CD4-positive, alpha-beta memory T cell (primary cell): ENCODE measurements at regions not wholly inside any gene's neighbourhood (a gene's known extent, or its start where the extent isn't known, plus 50 kb on each side); places are given as distances from the start of the nearest gene placed in this dataset.

Experiments
- CTCF ChIA-PET: fragments of 350-600 bp; sonication (Branson Sonifier 250); formaldehyde crosslinking; loops from one replicate; lab custom pipeline; 2021; ENCODE audit warnings: inconsistent platforms; ENCODE audit not compliant: partially characterized antibody; lab: Charles Lee
- POLR2A ChIA-PET: fragments of 350-600 bp; sonication (Branson Sonifier 250); formaldehyde crosslinking; loops from one replicate; lab custom pipeline; 2021; ENCODE audit not compliant: partially characterized antibody; lab: Charles Lee
- DNase-seq, 5 donors: peaks; one replicate each; pipeline versions ENCODE4 v3.0.0 to v3.0.0-alpha.2; 2020 to 2022; ENCODE audit warnings: mixed read lengths in 1 of 5
- H3K27ac ChIP-seq: one replicate; pipeline ENCODE4 v1.7.0; 2013; ENCODE audit warnings: low read depth, low read length
- H3K27me3 ChIP-seq: 2 replicates; pipeline ENCODE4 v1.7.0; 2013; ENCODE audit warnings: mild to moderate bottlenecking, low read length, moderate library complexity; ENCODE audit not compliant: insufficient read depth
- H3K36me3 ChIP-seq: 2 replicates; pipeline ENCODE4 v1.7.0; 2013; ENCODE audit warnings: mild to moderate bottlenecking, low read length, moderate library complexity; ENCODE audit not compliant: insufficient read depth
- H3K4me1 ChIP-seq: 2 replicates; pipeline ENCODE4 v1.7.0; 2013; ENCODE audit warnings: mild to moderate bottlenecking, low read length, moderate library complexity; ENCODE audit not compliant: insufficient read depth
- H3K4me3 ChIP-seq, 2 donors: one replicate each; pipeline ENCODE4 v1.7.0; 2013; ENCODE audit warnings: low read length in 2 of 2, mild to moderate bottlenecking in 1 of 2
- H3K9me3 ChIP-seq, 2 donors: one replicate each; pipeline ENCODE4 v1.7.0; 2013; ENCODE audit warnings: low read length in 2 of 2, control low read depth in 1 of 2; ENCODE audit not compliant: control insufficient read depth in 1 of 2
- H3K27ac Mint-ChIP-seq, 7 donors: one replicate each; pipeline ENCODE4 v1.8.0; 2020 to 2021; ENCODE audit warnings: mixed read lengths in 7 of 7, mild to moderate bottlenecking in 6 of 7, inconsistent platforms in 3 of 7, moderate library complexity in 3 of 7
- H3K27me3 Mint-ChIP-seq, 2 donors: one replicate each; pipeline ENCODE4 v1.8.0; 2020 to 2021; ENCODE audit warnings: mixed read lengths in 2 of 2
- H3K36me3 Mint-ChIP-seq, 2 donors: one replicate each; pipeline ENCODE4 v1.8.0; 2020 to 2021; ENCODE audit warnings: mixed read lengths in 2 of 2, inconsistent platforms in 1 of 2, mild to moderate bottlenecking in 1 of 2
- H3K4me1 Mint-ChIP-seq, 4 donors: one replicate each; pipeline ENCODE4 v1.8.0; 2020 to 2021; ENCODE audit warnings: mixed read lengths in 4 of 4, mild to moderate bottlenecking in 1 of 4
- H3K4me3 Mint-ChIP-seq, 8 donors: one replicate each; pipeline ENCODE4 v1.8.0; 2020 to 2021; ENCODE audit warnings: mixed read lengths in 8 of 8, mild to moderate bottlenecking in 7 of 8, moderate library complexity in 6 of 8, inconsistent platforms in 3 of 8
- H3K9me3 Mint-ChIP-seq, 8 donors: one replicate each; pipeline ENCODE4 v1.8.0; 2020 to 2021; ENCODE audit warnings: mixed read lengths in 8 of 8, mild to moderate bottlenecking in 5 of 8, inconsistent platforms in 3 of 8, moderate library complexity in 1 of 8
- intact Hi-C: fragments of 100-400 bp; cut with micrococcal nuclease; formaldehyde crosslinking; loops from one replicate; pipeline ENCODE4 v1.15.1; 2023

GRCh38 chr18:33805592-33805991 lies 227.6 kb downstream of the ASXL3 start:
- H3K36me3 ChIP-seq = no peaks in the 10 kb centered on the region
- no peak for DNase-seq
- no peak overlapping the region for H3K27ac ChIP-seq
- no peaks in the 10 kb centered on the region for H3K4me1 ChIP-seq
- no peak overlapping the region for H3K4me3 ChIP-seq
- ChIA-PET POLR2A (no interaction called here), CTCF (no interaction called here)
- intact Hi-C loops = no loop called here
- H3K27me3 ChIP-seq = no peaks in the 10 kb centered on the region
- H3K9me3 ChIP-seq = no peaks in the 10 kb centered on the region
- H3K36me3 Mint-ChIP-seq = peaks cover 0 to 4% of the 10 kb centered on the region in 2 donors
- H3K9me3 Mint-ChIP-seq = peaks cover 0 to 16% (median 5%) of the 10 kb centered on the region in 8 donors
- no peak overlapping the region for H3K4me3 Mint-ChIP-seq
- no peaks in the 10 kb centered on the region for H3K27me3 Mint-ChIP-seq
- H3K4me1 Mint-ChIP-seq = no peaks in the 10 kb centered on the region
- no peak overlapping the region for H3K27ac Mint-ChIP-seq

- H3K4me1 Mint-ChIP-seq = no peaks in the 10 kb centered on the region
- Histone ChIP-seq H3K27me3 (no peaks in the 10 kb centered on the region), H3K27ac (no peak overlapping the region), H3K4me3 (no peak overlapping the region), H3K9me3 (no peaks in the 10 kb centered on the region), H3K36me3 (no peaks in the 10 kb centered on the region), H3K4me1 (no peaks in the 10 kb centered on the region)
- peaks cover 0 to 10% (median under 1%) of the 10 kb centered on the region in 8 donors for H3K9me3 Mint-ChIP-seq
- intact Hi-C loops = no loop called here
- ChIA-PET POLR2A (no interaction called here), CTCF (no interaction called here)
- H3K27me3 Mint-ChIP-seq = no peaks in the 10 kb centered on the region
- no peak overlapping the region for H3K27ac Mint-ChIP-seq
- H3K4me3 Mint-ChIP-seq = no peak overlapping the region
- no peak for DNase-seq
- H3K36me3 Mint-ChIP-seq = peaks cover 0 to 4% of the 10 kb centered on the region in 2 donors
Observed at GRCh38 chr18:33804258-33804657, 226.2 kb downstream of the ASXL3 start.

GRCh38 chr18:33803636-33804035 lies 225.6 kb downstream of the ASXL3 start:
- Histone ChIP-seq H3K27ac (no peak overlapping the region), H3K4me3 (no peak overlapping the region), H3K27me3 (no peaks in the 10 kb centered on the region), H3K9me3 (no peaks in the 10 kb centered on the region), H3K36me3 (no peaks in the 10 kb centered on the region), H3K4me1 (no peaks in the 10 kb centered on the region)
- intact Hi-C loops = no loop called here
- Mint-ChIP-seq H3K36me3 (peaks cover 0 to 4% of the 10 kb centered on the region in 2 donors), H3K27me3 (no peaks in the 10 kb centered on the region), H3K4me1 (no peaks in the 10 kb centered on the region), H3K4me3 (no peak overlapping the region), H3K9me3 (peaks cover 0 to 7% (median 0%) of the 10 kb centered on the region in 8 donors), H3K27ac (no peak overlapping the region)
- POLR2A ChIA-PET = no interaction called here
- no peak for DNase-seq
- CTCF ChIA-PET = no interaction called here

DNA sequence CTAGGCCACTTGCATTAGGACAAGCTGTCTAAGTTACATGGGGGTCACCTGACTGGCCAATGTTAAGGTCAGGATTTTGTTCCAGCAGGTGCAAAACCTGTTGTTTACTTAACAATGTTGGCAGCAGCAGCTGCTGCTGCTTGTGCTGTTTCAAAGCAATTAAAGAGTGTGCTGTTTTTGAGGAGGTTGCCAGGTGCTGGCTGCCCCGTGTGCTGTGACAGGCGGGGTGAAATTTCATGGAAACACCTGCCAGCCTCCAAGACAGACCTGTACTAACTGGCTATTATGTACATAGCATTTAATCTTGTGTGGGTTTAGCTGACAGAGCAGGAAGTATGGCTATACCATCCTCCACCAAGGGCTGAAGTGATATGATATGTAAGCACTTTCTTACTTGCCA lies 224.9 kb downstream of the ASXL3 start:
- no peaks in the 10 kb centered on the region for H3K36me3 ChIP-seq
- H3K4me3 ChIP-seq = no peak overlapping the region
- DNase-seq = no peak
- H3K27ac Mint-ChIP-seq = peak overlapping the region in 1 of 7 donors; percentile 10
- no peaks in the 10 kb centered on the region for H3K27me3 Mint-ChIP-seq
- CTCF ChIA-PET = no interaction called here
- H3K9me3 ChIP-seq = no peaks in the 10 kb centered on the region
- intact Hi-C loops = no loop called here
- no peaks in the 10 kb centered on the region for H3K4me1 Mint-ChIP-seq
- H3K27me3 ChIP-seq = no peaks in the 10 kb centered on the region
- H3K9me3 Mint-ChIP-seq = peaks cover 0 to 7% (median 0%) of the 10 kb centered on the region in 8 donors
- no peak overlapping the region for H3K4me3 Mint-ChIP-seq
- POLR2A ChIA-PET = no interaction called here
- H3K36me3 Mint-ChIP-seq = peaks cover 0 to 4% of the 10 kb centered on the region in 2 donors
- no peak overlapping the region for H3K27ac ChIP-seq
- no peaks in the 10 kb centered on the region for H3K4me1 ChIP-seq
